WTC11 (cell line): ENCODE measurements at regions not wholly inside any gene's neighbourhood (a gene's known extent, or its start where the extent isn't known, plus 50 kb on each side); places are given as distances from the start of the nearest gene placed in this dataset.

Experiments
- ATAC-seq: fragments of 200-7000 bp; cut with Tn5 transposase; 2 replicates; pipeline ENCODE4 v1.10.0; 2021; ENCODE audit warnings: mild to moderate bottlenecking, moderate library complexity
- CTCF ChIA-PET: fragments of 300-600 bp; sonication (Branson Sonifier 250); formaldehyde crosslinking; loops from one replicate; lab custom pipeline; 2021; ENCODE audit warnings: antibody characterized with exemption; lab: Charles Lee
- POLR2A ChIA-PET: fragments of 350-600 bp; sonication (Branson Sonifier 250); formaldehyde crosslinking; loops from one replicate; lab custom pipeline; 2021; ENCODE audit warnings: antibody characterized with exemption; lab: Charles Lee
- DNase-seq: peaks from one replicate; pipeline ENCODE4 v3.0.0; 2021; ENCODE audit warnings: low spot score
- H3K27ac Mint-ChIP-seq: 2 replicates; pipeline ENCODE4 v1.8.0; 2021; ENCODE audit warnings: mixed read lengths
- H3K27me3 Mint-ChIP-seq: 2 replicates; pipeline ENCODE4 v1.8.0; 2021; ENCODE audit warnings: low read depth, mild to moderate bottlenecking, moderate library complexity, mixed read lengths
- H3K36me3 Mint-ChIP-seq: 2 replicates; pipeline ENCODE4 v1.8.0; 2021; ENCODE audit warnings: mixed read lengths
- H3K4me1 Mint-ChIP-seq: 2 replicates; pipeline ENCODE4 v1.8.0; 2022; ENCODE audit warnings: mixed read lengths
- H3K4me3 Mint-ChIP-seq: 2 replicates; pipeline ENCODE4 v1.8.0; 2021; ENCODE audit warnings: mild to moderate bottlenecking, moderate library complexity, mixed read lengths
- H3K9me3 Mint-ChIP-seq: 2 replicates; pipeline ENCODE4 v1.8.0; 2021; ENCODE audit warnings: mixed read lengths
- ESRRA ChIP-seq: sonication (generic); formaldehyde crosslinking; IDR thresholded peaks from 2 replicates; pipeline ENCODE4 v1.8.1; 2022; ENCODE audit warnings: mild to moderate bottlenecking, missing genetic modification reagents, borderline replicate concordance
- GABPB1 ChIP-seq: sonication (generic); formaldehyde crosslinking; IDR thresholded peaks from 2 replicates; pipeline ENCODE4 v1.8.1; 2023; ENCODE audit warnings: mild to moderate bottlenecking, missing genetic modification reagents
- JAZF1 ChIP-seq: fragments of 250-450 bp; sonication (Bioruptor Pico); IDR thresholded peaks from 2 replicates; pipeline ENCODE4 v1.9.0; 2021; ENCODE audit warnings: moderate library complexity, mild to moderate bottlenecking, inconsistent platforms
- KAT7 ChIP-seq: sonication (generic); formaldehyde crosslinking; IDR thresholded peaks from 2 replicates; pipeline ENCODE4 v1.8.1; 2023; ENCODE audit warnings: missing genetic modification reagents, mild to moderate bottlenecking, borderline replicate concordance
- NFYB ChIP-seq: sonication (generic); formaldehyde crosslinking; conservative IDR thresholded peaks from 2 replicates; pipeline ENCODE4 v1.8.0; 2022; ENCODE audit warnings: low read depth, missing genetic modification reagents
- SP1 ChIP-seq: sonication (generic); formaldehyde crosslinking; conservative IDR thresholded peaks from 2 replicates; pipeline ENCODE4 v1.8.1; 2022; ENCODE audit warnings: missing genetic modification reagents
- ZBTB21 ChIP-seq: sonication (generic); formaldehyde crosslinking; IDR thresholded peaks from 2 replicates; pipeline ENCODE4 v1.8.1; 2023; ENCODE audit warnings: mild to moderate bottlenecking, missing genetic modification reagents, borderline replicate concordance
- ZNF121 ChIP-seq: sonication (generic); formaldehyde crosslinking; IDR thresholded peaks from 2 replicates; pipeline ENCODE4 v1.8.0; 2023; ENCODE audit warnings: missing genetic modification reagents
- ZNF138 ChIP-seq: sonication (generic); formaldehyde crosslinking; conservative IDR thresholded peaks from 2 replicates; pipeline ENCODE4 v1.8.1; 2022; ENCODE audit warnings: mild to moderate bottlenecking, moderate library complexity, missing genetic modification reagents
- ZNF263 ChIP-seq: sonication (generic); formaldehyde crosslinking; IDR thresholded peaks from 2 replicates; pipeline ENCODE4 v1.8.1; 2022; ENCODE audit warnings: low read depth, mild to moderate bottlenecking, moderate library complexity, missing genetic modification reagents
- ZNF423 ChIP-seq: fragments of 250-450 bp; sonication (Bioruptor Pico); IDR thresholded peaks from 2 replicates; pipeline ENCODE4 v2.1.2; 2022; ENCODE audit warnings: mild to moderate bottlenecking, moderate library complexity
- TF ChIP-seq, protein P1 (sequence below): sonication (generic); formaldehyde crosslinking; IDR thresholded peaks from 2 replicates; pipeline ENCODE4 v1.8.1; 2023; ENCODE audit warnings: mild to moderate bottlenecking, moderate library complexity, missing genetic modification reagents
- TF ChIP-seq, protein P2 (sequence below): sonication (generic); formaldehyde crosslinking; IDR thresholded peaks from 2 replicates; pipeline ENCODE4 v1.8.0; 2022; ENCODE audit warnings: mild to moderate bottlenecking, missing genetic modification reagents
- TF ChIP-seq, protein P3 (sequence below): sonication (generic); formaldehyde crosslinking; IDR thresholded peaks from 2 replicates; pipeline ENCODE4 v1.8.1; 2022; ENCODE audit warnings: low read depth, mild to moderate bottlenecking, moderate library complexity, missing genetic modification reagents, borderline replicate concordance
- TF ChIP-seq, protein P4 (sequence below): fragments of 250-450 bp; sonication (Bioruptor Pico); IDR thresholded peaks from 2 replicates; pipeline ENCODE4 v1.9.0; 2021; ENCODE audit warnings: mild to moderate bottlenecking, borderline replicate concordance
- TF ChIP-seq, protein P5 (sequence below): sonication (generic); formaldehyde crosslinking; IDR thresholded peaks from 2 replicates; pipeline ENCODE4 v1.8.0; 2022; ENCODE audit warnings: mild to moderate bottlenecking, missing genetic modification reagents
- TF ChIP-seq, protein P6 (sequence below): sonication (generic); formaldehyde crosslinking; IDR thresholded peaks from 2 replicates; pipeline ENCODE4 v1.8.1; 2022; ENCODE audit warnings: low read depth, missing genetic modification reagents, borderline replicate concordance
- TF ChIP-seq, protein P7 (sequence below): sonication (generic); formaldehyde crosslinking; IDR thresholded peaks from 2 replicates; pipeline ENCODE4 v1.8.1; 2023; ENCODE audit warnings: mild to moderate bottlenecking, missing genetic modification reagents, moderate library complexity

DNA sequence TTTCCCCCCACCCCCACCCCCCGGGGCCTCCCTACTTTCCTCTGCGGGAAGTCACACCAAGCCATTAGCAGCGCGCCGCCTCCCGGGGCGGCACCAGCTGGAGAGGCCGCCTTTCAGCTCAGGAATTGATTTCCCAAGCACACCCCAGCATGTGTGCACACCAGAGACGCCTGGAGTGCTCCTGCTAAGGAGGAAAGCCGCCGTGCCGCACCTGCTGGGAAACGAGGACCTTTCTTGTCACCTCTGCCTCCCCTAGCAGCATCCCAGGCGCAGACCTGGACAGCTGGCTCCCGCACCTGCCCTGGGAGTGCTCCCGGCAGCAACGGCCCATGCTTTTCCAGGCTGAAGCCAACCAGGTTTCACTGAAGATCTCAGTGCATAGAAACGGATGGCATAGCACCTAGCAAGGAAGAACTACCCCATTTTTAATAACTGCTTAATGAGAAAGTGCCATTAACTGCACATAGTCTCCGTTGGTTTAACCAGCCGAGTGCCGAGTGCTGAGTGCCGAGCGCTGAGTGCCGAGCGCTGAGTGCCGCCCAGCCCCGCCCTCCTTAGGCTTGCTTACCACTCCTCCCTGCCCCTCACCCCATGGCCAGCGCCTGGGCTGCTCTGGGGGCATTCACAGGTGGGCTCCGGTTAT lies 165.0 kb downstream of the USP12 start:
- peaks cover 24% of the 10 kb centered on the region for H3K4me1 Mint-ChIP-seq
- peaks cover 11% of the 10 kb centered on the region for H3K9me3 Mint-ChIP-seq
- H3K27ac Mint-ChIP-seq, result no peak overlapping the region
- DNase-seq (peak; percentile 42), ATAC-seq (peak; percentile 84)
- TF ChIP-seq ZNF423 (CRISPR knock-in tag) (peak; percentile 91), GABPB1 (no peak), SP1 (CRISPR knock-in tag) (0 out of 2 replicates have a peak, but pooled peaks have one; percentile 20), ZNF121 (CRISPR knock-in tag) (peak; percentile 35; the same call in 1 of the 2 replicates), ZBTB21 (CRISPR knock-in tag) (no peak), NFYB (CRISPR knock-in tag) (no peak), ZNF263 (CRISPR knock-in tag) (peak; percentile 91)
- TF ChIP-seq, protein P1, sequence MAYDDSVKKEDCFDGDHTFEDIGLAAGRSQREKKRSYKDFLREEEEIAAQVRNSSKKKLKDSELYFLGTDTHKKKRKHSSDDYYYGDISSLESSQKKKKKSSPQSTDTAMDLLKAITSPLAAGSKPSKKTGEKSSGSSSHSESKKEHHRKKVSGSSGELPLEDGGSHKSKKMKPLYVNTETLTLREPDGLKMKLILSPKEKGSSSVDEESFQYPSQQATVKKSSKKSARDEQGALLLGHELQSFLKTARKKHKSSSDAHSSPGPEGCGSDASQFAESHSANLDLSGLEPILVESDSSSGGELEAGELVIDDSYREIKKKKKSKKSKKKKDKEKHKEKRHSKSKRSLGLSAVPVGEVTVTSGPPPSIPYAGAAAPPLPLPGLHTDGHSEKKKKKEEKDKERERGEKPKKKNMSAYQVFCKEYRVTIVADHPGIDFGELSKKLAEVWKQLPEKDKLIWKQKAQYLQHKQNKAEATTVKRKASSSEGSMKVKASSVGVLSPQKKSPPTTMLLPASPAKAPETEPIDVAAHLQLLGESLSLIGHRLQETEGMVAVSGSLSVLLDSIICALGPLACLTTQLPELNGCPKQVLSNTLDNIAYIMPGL (CRISPR knock-in tag), result no peak
- TF ChIP-seq, protein P2, sequence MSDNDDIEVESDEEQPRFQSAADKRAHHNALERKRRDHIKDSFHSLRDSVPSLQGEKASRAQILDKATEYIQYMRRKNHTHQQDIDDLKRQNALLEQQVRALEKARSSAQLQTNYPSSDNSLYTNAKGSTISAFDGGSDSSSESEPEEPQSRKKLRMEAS, result 0 out of 2 replicates have a peak, but pooled peaks have one; percentile 30
- ChIA-PET POLR2A (interaction anchor here (0.7 kb wide), 1 partner anchor 67 kb away, joined by 3 read pairs; no protein-coding TSS in a partner anchor), CTCF (interaction anchor here (0.6 to 3.2 kb wide), 10 partner anchors 17 to 355 kb away, joined by 3 to 20 read pairs (median 6); partner anchors contain the start of gene RASL11A)
- H3K36me3 Mint-ChIP-seq, result no peaks in the 10 kb centered on the region
- H3K4me3 Mint-ChIP-seq, result peak overlapping the region; percentile 71
- peaks cover 24% of the 10 kb centered on the region for H3K27me3 Mint-ChIP-seq

DNA sequence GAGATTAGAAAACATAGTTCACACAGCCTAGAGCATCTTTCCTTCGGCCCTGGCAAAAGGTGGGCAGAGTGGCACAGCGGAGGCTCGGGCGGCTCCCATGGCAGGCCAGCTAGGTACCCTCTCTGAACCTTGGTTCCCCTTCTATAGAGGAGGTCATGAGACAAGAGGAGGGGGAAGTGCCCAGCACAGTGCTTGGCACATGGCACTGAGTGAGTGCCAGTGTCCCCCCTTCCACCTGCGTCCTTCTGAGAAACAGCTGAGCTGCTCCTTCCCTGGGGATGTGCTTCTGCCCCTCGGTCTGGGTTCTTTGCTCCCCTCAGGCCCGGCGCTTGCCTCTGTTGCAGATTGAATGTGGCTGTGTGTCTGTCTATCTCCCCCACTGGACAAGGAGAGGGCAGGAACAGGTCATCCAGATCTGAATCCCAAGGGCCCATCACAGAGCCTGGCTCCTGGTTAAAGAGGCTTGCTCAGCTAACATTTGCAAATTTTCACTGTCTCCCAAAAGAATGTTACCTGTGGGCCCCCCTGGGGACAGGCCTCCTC lies 165.6 kb downstream of the USP12 start:
- Mint-ChIP-seq H3K27ac (no peak overlapping the region), H3K4me3 (peak overlapping the region; percentile 71), H3K4me1 (peaks cover 24% of the 10 kb centered on the region), H3K27me3 (peaks cover 24% of the 10 kb centered on the region), H3K36me3 (no peaks in the 10 kb centered on the region), H3K9me3 (peaks cover 11% of the 10 kb centered on the region)
- no peak for DNase-seq
- no peak for ATAC-seq
- ChIA-PET CTCF (interaction anchor here (0.6 to 3.2 kb wide), 8 partner anchors 17 to 356 kb away, joined by 3 to 20 read pairs (median 6); partner anchors contain the start of gene RASL11A), POLR2A (interaction anchor here (0.7 kb wide), 1 partner anchor 67 kb away, joined by 3 read pairs; no protein-coding TSS in a partner anchor)
- TF ChIP-seq KAT7 (CRISPR knock-in tag), result no peak
- TF ChIP-seq, protein P3, sequence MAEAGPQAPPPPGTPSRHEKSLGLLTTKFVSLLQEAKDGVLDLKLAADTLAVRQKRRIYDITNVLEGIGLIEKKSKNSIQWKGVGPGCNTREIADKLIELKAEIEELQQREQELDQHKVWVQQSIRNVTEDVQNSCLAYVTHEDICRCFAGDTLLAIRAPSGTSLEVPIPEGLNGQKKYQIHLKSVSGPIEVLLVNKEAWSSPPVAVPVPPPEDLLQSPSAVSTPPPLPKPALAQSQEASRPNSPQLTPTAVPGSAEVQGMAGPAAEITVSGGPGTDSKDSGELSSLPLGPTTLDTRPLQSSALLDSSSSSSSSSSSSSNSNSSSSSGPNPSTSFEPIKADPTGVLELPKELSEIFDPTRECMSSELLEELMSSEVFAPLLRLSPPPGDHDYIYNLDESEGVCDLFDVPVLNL (CRISPR knock-in tag), result no peak

DNA sequence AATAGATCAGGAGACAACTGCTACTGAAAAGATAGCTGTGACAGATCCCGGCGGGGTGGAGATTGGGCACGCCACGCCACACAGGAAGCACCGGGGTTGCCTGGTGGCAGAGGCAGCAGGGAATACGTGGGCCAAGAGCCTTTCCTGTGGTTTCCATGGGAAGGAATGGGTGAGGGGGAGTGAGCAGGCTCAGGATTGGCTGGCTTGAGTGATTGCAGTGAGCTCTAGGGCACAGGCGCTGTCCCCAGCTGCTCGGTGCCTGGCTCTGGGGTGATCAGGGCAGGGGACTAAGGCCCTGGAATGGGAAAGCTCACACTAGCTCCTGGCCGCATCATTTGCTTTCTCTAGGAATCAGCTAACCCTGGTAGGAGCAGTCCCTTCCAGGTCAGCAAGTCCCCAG lies 166.1 kb downstream of the USP12 start:
- ChIA-PET POLR2A (no interaction called here), CTCF (interaction anchor here (1.0 to 3.2 kb wide), 7 partner anchors 16 to 356 kb away, joined by 3 to 20 read pairs (median 6); partner anchors contain the start of gene RASL11A)
- no peaks in the 10 kb centered on the region for H3K36me3 Mint-ChIP-seq
- H3K27me3 Mint-ChIP-seq, result peaks cover 24% of the 10 kb centered on the region
- peaks cover 11% of the 10 kb centered on the region for H3K9me3 Mint-ChIP-seq
- DNase-seq (no peak), ATAC-seq (peak; percentile 31)
- H3K27ac Mint-ChIP-seq, result no peak overlapping the region
- H3K4me3 Mint-ChIP-seq, result 0 out of 2 replicates have a peak overlapping the region, but pooled peaks have one; percentile 8
- H3K4me1 Mint-ChIP-seq, result peaks cover 24% of the 10 kb centered on the region
- TF ChIP-seq, protein P4, sequence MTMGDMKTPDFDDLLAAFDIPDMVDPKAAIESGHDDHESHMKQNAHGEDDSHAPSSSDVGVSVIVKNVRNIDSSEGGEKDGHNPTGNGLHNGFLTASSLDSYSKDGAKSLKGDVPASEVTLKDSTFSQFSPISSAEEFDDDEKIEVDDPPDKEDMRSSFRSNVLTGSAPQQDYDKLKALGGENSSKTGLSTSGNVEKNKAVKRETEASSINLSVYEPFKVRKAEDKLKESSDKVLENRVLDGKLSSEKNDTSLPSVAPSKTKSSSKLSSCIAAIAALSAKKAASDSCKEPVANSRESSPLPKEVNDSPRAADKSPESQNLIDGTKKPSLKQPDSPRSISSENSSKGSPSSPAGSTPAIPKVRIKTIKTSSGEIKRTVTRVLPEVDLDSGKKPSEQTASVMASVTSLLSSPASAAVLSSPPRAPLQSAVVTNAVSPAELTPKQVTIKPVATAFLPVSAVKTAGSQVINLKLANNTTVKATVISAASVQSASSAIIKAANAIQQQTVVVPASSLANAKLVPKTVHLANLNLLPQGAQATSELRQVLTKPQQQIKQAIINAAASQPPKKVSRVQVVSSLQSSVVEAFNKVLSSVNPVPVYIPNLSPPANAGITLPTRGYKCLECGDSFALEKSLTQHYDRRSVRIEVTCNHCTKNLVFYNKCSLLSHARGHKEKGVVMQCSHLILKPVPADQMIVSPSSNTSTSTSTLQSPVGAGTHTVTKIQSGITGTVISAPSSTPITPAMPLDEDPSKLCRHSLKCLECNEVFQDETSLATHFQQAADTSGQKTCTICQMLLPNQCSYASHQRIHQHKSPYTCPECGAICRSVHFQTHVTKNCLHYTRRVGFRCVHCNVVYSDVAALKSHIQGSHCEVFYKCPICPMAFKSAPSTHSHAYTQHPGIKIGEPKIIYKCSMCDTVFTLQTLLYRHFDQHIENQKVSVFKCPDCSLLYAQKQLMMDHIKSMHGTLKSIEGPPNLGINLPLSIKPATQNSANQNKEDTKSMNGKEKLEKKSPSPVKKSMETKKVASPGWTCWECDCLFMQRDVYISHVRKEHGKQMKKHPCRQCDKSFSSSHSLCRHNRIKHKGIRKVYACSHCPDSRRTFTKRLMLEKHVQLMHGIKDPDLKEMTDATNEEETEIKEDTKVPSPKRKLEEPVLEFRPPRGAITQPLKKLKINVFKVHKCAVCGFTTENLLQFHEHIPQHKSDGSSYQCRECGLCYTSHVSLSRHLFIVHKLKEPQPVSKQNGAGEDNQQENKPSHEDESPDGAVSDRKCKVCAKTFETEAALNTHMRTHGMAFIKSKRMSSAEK (CRISPR knock-in tag), result no peak
- TF ChIP-seq, protein P5, sequence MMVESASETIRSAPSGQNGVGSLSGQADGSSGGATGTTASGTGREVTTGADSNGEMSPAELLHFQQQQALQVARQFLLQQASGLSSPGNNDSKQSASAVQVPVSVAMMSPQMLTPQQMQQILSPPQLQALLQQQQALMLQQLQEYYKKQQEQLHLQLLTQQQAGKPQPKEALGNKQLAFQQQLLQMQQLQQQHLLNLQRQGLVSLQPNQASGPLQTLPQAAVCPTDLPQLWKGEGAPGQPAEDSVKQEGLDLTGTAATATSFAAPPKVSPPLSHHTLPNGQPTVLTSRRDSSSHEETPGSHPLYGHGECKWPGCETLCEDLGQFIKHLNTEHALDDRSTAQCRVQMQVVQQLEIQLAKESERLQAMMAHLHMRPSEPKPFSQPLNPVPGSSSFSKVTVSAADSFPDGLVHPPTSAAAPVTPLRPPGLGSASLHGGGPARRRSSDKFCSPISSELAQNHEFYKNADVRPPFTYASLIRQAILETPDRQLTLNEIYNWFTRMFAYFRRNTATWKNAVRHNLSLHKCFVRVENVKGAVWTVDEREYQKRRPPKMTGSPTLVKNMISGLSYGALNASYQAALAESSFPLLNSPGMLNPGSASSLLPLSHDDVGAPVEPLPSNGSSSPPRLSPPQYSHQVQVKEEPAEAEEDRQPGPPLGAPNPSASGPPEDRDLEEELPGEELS (CRISPR knock-in tag), result no peak
- TF ChIP-seq JAZF1, result no peak
- TF ChIP-seq, protein P6, sequence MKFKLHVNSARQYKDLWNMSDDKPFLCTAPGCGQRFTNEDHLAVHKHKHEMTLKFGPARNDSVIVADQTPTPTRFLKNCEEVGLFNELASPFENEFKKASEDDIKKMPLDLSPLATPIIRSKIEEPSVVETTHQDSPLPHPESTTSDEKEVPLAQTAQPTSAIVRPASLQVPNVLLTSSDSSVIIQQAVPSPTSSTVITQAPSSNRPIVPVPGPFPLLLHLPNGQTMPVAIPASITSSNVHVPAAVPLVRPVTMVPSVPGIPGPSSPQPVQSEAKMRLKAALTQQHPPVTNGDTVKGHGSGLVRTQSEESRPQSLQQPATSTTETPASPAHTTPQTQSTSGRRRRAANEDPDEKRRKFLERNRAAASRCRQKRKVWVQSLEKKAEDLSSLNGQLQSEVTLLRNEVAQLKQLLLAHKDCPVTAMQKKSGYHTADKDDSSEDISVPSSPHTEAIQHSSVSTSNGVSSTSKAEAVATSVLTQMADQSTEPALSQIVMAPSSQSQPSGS (CRISPR knock-in tag), result no peak
- no peak for TF ChIP-seq ZNF138
- TF ChIP-seq, protein P7, sequence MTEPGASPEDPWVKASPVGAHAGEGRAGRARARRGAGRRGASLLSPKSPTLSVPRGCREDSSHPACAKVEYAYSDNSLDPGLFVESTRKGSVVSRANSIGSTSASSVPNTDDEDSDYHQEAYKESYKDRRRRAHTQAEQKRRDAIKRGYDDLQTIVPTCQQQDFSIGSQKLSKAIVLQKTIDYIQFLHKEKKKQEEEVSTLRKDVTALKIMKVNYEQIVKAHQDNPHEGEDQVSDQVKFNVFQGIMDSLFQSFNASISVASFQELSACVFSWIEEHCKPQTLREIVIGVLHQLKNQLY, result no peak
- TF ChIP-seq ESRRA, result no peak
